HG03442 (cell line): ENCODE measurements at regions not wholly inside any gene's neighbourhood (a gene's known extent, or its start where the extent isn't known, plus 50 kb on each side); places are given as distances from the start of the nearest gene placed in this dataset.

Source experiments
- ATAC-seq: cut with Tn5 transposase; IDR thresholded peaks from one replicate; pipeline ENCODE4 v1.9.1; 2021; ENCODE audit warnings: mild to moderate bottlenecking, moderate library complexity; ENCODE audit not compliant: unreplicated experiment

DNA sequence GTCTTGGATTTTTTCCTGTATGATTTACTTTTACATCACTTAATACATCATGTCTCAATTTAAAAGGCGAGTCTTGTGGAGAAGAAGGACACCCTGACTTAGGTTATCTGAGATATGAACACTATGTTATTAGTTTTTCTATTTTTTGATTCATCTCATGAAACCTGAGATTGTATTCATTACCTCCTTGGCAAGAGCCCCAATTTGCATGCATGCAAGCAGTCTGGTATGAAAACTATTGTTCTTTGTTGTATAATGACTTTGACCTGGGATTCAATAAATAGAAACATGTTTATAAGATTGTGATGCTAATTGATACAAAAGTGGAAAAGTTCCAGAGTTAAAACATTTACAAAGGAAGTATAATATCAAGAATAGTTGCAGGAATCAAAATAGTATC lies 576.1 kb downstream of the NOVA1 start:
- ATAC-seq, result no peak

DNA sequence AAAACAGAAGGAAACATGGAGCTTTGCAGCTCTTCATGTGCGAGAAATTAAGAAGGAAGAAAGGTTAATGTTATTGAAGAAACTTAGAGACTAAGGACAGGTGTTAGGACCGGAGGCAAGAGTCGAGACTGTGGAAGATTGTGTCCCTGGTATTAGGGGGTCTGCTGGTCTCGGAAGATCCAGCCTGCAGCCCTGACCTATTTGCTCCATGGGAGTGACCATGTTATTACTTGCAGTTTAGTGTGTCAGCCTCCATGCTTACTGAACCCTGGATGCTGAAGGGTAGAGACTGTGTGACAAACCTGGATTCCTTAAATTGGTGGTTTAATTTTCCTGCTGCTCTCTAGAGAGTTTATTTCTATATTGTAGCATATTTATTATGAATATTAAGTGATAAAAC lies 580.6 kb downstream of the NOVA1 start:
- ATAC-seq, result no peak

DNA sequence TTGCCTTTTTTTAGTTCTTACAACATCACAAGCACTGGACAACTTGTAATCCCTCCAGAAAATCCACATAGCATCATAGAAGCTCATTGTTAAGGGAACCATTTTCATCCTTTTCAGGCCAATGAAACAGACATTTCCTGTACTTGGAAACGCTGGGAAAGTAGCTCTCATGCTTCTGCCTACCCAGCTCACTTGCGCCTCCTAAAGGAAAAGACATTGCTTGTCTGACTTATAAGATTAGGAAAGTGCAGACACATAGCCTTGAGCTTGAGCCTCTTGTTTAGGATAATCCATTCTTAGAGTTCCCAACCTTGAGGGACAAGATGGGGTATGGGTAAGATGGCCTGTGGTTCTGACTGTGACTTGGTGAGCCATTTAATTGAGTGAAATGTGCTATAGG lies 589.5 kb downstream of the NOVA1 start:
- ATAC-seq, result no peak

DNA sequence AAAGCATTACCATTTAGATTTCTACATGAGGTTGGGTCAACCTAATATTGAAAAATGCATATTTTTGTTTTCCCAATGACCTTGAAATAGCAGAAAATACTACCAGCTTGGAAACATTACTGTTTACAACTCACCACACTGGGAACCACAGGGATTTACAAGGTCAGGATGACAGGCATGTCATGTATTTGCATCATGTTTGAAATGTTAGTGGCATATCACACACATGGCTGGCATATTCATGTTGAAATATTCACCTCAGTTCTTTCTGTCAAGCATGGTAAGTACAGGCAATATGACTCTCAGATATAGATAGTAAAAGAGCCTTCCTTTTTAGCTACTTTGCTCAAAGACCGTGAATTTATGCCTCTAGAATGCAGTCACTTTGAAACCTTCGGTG lies 593.5 kb downstream of the NOVA1 start:
- ATAC-seq, result no peak

DNA sequence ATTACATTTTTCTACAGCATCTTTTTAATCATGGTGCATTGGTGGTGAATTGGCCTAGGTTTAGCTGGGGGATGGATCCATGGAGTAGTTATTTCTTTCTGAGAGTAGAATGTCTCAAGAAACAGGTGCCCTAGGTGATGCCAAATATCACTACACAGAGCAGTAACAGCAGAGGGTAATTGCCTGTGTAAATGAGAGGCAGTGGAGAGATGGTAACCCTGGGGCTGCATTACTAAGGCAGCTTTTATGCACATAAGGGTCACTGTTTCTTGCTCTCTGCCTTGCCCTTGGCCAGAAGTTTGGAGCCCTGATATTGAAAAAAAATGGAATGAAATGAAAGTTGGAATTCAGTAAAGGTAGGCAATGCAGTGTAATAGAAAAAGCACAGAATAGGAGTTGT lies 604.0 kb downstream of the NOVA1 start:
- ATAC-seq, result no peak

DNA sequence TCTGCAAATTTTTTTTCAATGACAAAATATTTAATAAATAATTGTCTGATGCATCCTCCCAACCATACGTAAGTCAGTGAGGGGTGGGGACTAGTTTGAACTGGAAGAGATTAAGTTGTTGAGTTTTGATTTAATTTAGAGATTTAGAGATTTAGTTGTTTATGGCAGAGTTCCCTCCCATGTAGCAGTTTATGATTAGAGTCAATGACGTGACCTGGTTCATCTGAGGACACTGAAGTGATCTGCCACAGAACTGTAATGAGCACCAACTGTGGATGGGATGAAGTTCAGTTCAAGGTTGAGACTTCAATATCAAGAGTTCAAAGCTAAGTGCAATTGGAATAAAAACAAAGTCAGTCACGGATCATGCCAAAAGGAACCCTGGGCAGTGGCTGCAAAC lies 609.3 kb downstream of the NOVA1 start:
- ATAC-seq, result no peak

DNA sequence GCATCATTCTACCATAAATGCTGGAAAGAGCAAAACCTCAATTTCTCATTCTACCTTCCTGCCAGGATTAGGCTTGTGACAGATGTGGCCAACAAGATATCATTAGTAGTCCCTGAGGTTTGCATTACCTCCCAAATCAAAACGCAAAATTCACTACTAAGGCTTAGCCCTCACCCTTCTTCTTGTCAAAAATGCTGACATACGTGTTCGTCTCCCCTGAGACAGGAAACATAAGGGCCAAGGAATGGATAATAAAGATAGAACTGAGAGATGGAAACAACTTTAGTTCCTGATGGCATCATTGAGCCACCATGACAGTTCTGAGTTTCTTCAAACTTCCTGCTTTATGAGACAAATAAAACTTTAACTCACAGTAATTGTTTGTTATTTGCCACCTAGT lies 642.1 kb downstream of the NOVA1 start:
- no peak for ATAC-seq

DNA sequence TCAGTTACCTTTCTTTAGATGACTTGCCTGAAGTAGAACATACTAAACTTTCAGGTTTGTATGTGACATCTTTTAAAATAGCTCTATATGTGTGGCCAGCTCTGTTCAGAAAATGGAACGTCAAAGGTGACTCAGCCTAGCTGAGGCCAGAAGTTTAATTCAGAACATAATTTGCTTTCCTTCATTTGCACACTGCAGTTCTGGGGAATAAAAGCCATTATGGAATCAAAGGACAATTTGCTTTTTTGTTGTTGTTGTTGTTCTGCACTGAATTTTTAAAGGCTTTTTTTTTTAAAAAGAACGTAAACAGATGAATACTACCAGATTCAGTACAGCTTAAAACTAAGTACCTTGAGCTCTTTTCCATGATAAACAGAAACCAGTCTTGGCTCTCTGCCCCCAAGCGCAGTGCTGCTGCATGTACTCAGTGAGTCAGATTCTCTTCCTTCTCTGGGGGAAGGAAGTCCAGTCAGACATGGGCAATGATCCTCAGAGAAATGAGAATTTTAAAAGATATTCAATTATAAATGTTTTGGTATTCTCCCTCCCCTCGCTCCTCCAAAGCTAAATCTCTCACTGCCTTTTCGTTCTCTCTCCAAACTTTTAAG lies 644.2 kb downstream of the NOVA1 start:
- ATAC-seq, result no peak

DNA sequence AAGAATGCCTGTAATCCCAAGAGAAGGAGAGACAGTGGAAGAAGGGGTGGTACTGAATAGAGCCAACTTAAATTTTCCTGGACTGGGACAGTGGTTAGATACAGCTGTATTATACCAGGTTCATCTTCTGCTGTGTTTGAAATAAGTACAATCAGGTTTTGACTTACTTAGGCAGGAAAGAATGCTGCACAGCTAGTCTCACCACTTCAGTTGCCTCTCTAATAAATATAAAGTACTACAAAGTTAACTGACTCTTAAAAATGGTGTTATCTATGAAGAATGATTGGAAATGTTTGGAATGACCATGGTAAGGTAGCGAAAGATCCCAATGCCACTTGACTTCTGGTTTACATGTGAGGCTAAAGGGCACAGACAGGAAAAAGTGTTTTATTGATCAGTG lies 652.1 kb downstream of the NOVA1 start:
- ATAC-seq, result no peak

DNA sequence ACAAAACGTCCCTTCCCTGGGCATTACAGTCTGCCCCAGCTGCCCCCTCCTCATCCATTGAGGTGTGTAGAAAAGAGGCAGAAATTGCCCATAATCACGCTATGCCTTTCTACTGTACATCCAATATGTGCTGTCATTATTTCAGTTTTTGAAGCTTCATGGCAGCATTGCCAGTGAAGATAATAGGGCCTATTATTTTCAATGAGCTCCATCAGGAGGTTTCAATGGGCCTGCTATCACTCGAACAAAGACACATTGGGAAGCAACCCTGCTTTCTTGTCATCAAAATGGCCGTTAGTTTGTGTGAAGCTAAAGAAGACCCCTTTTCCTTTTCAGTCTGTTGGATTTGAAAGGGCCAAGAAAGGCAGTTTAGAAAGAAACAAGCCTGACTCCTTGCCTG lies 653.8 kb downstream of the NOVA1 start:
- ATAC-seq, result no peak

DNA sequence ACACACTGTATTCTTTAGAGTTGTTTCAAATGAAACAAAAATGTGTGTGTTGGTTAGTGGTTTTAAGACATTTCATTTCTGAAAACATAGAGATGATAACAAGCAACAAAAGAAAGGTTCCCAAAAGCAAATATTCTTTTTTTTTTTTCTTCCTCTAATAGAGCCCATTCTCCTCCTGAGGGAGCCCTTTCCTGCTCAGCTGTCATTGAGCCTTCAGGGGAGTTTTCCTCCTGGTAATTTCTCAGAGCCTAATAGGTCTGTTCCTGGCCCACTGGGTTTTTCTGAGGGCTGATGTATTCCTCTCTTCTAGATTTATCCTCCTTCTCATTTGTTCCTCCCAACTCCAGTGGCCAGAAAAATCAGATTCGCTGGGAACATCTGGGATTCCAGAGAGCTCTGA lies 654.5 kb downstream of the NOVA1 start:
- no peak for ATAC-seq

DNA sequence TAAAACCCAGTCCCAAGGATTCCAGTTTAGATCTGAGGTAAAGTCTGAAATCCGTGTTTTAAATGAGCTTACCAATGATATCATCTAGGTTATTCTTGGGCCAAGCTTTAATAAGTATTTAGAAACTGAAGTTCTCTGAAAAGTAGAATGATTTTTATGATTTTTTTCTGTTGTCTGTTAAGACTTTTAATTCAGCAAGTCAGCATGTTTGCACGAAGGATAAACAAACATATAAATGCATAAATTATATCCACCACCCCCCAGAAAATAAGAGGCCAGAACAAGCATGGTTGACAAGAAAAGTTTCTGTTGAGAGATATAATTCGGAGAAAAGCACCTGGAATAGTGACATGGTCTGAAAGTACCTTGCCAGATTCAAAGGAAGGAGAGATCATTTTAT lies 655.7 kb downstream of the NOVA1 start:
- no peak for ATAC-seq

DNA sequence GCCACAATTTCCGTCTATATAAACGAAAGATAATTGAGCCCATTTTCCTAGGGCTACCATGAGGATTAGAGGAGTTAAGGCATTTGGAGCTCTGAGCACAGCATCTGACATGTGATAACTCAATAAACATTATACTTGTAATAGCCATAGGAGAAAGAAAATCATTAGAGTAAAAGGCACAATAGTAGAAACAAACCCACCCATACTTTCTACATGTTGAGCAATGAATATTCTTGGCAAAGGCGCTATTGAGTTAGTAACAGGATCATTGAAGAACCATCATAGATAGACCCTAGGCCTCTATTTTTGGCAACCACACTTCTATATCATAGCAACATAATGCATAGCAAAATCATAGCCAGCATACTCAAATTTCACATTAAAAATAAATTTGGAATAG lies 664.1 kb downstream of the NOVA1 start:
- no peak for ATAC-seq

DNA sequence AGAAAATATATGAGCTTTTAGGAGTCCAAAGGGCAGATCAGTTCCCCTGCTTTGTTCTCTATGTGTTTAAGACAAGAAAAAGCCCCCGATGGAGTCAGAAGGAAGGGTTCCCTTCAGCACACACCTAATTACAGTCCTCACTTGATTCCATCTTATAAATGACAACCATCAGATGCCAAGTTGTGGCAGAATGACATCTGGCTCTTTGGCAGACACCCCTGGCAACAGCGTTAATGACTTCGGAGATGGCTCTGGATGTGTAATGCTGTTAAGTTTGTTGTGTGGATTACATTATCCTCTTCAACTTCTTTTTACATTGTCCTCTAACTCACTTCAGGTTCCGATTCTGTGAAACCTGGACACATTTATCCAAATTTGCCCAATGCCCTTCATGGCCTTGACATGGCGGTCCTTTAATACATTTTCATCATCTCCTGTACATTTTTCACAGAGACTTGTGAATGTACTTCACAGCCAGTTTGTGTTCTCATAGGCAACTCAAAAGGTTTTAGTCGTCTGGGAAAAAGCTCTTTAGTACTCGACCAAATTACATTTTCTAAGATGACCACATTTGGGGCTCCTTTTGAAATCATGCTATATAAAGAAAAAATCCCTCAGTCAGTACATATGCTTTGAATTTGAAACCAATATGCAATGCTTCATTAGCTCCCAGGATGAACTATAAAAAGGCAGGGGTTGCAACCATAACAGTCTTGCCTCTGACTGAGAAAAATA lies 667.8 kb downstream of the NOVA1 start:
- ATAC-seq, result no peak

DNA sequence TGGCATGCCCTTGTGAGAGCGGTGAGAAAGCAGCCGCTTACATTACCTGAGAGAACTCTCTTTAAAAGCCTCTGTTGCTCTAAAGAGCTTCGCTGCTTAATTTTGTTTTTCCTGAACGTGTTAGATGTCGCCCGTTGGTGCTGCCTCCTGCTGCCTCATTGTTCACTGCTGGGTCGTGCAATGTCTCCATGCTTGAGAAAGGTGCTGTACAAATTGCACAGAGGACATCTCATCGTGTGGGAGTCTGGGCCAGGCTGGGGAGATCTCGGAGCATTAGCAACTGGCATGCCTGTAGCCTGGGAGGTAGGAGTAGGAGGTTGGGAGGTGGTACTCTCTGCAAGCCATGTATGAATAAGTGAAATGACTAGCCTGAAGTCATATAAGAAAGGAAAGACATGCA lies 686.0 kb downstream of the NOVA1 start:
- no peak for ATAC-seq

DNA sequence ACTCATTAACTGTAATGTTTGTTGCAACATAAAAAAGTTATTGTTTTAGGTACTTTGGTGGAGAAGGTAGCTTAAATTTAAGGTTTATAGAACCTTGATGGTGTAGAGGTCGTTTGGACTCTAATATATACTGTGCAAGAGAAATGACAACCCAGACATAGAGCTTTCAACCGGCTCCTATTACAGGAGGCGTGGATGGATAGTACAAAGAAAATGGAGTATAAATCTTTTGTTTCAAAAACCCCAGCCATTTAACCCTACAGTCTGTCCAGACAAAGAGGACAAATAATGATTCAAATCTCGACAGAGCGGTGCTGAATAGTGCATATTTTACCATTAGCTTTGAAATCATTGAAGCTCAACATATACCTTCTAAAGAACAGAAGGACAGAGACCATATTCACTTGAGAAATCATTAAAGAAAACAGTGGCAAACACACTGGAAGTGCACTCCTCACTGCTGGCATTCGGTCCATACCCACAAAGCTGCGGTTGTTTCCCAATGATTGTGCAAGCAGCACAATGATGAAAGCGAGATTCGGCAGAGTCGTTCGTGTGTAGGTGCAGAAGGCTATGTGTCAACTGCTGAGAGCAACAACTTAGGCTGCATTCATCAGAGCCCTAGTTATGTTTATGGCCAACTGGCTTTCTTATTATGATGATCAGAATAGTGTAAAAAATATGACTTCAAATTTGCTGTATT lies 688.6 kb downstream of the NOVA1 start:
- ATAC-seq, result no peak

DNA sequence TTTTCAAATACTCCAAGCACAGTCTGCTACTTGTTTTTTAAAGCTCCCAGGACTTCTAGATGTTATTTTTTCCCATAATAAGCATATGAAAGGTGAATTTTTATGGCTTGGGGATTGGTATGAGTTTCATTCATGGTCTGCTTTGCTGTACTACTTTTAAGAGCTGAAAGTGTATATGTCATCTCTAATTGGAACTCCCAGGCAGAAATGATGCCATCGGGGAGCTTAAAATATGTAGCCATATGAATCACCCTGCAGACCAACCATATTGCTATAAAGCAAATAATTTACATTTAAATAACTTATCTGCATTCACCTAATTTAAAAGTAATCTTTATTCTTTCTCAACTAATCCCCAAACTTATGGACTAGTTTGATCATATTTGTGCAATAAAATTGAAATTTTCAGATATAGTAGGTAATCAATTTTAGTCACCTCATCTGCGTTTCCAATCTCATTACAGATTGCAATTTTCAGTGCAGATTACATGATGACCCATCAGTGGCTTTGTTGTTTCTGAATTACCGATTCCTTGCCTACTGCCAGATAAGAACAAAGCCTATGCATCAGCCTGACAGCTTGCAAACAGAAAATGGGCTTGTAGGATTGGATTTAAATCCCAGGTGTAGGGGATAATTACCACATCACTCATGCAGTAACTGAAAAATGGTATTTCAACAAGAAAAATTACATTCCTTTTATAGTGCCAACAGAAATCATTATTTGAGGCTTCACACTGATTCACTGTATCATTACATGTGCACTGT lies 689.4 kb downstream of the NOVA1 start:
- no peak for ATAC-seq

DNA sequence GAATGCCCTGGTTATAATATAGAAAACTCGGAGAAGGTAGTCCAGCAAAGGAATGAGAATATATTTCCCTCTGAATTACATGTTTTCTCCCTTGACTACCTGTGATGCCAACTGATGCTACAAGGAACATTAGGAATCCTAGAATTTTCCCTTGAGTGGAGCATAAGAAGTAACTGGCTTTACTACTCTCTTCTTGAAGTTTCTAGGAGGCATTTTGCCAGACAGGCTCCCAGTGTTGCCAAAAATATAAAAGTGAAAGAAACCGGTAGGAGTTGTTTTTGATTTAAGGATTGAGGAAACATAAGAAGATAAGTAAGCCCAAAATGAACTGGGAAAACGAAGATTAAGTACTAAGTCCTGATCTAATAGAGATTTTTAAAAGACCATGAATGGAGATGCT lies 693.4 kb downstream of the NOVA1 start:
- ATAC-seq, result no peak

DNA sequence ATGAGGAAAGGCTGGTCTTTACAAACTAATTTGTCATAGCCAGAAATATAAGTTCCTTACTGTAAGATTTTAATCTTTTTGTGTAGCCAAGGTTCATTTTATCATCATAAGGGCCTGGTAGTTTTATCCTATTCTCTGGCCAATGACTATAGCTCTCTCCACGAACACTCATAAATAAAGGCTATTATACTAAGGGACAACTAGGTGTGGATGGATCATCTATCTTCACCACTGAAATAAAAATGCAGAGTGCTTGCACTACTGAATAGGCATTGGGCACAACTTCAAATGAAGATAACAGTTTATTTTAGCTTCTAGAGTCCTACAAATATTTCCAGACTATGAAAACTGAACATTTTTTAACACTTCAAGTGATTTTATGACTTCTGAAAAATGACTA lies 698.6 kb downstream of the NOVA1 start:
- no peak for ATAC-seq

DNA sequence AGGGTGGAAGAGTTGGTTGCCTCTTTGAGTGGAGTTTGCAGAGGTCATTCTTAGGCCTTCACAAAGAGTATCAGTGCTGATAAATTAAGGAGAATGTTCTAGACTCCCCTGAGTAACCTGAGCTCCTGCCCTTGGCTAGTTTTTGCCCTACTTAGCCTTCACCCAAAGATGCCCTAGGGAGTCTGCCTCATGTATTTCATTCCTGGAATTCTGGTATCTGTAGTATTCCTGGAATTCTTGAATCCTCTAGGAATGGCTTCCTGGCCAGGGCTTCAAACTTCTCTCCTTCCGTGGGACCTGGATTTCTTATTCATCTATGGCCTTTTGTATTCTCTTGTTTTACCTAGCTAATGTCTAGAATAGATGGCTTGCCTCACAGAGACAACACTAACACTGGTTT lies 701.1 kb downstream of the NOVA1 start:
- no peak for ATAC-seq

DNA sequence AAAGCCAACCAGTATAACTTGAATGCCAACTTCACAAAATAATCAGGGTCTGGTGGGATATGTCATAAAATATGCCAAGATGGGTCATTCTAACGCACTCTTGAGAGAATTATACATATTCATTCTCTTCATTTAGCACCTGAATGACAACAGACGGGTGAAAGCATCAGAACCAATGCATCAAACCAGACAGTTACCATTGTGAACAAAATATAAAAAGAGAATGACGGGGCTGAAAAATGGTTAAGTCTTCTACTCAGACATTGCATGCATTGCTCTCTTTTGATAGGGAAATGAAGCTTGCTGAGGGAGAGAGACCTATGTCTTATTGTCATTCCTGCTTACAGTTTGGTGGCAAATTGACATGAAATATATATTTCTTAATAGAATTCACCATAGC lies 702.1 kb downstream of the NOVA1 start:
- ATAC-seq, result no peak
